Right atrium auricular region (tissue), 2 donors: ENCODE measurements at regions not wholly inside any gene's neighbourhood (a gene's known extent, or its start where the extent isn't known, plus 50 kb on each side); places are given as distances from the start of the nearest gene placed in this dataset.

Experiments used
- DNase-seq: peaks from one replicate; pipeline ENCODE4 v3.0.0-alpha.2; 2019; ENCODE audit warnings: low spot score
- H3K27ac ChIP-seq, 2 donors: fragments of 200-600 bp; sonication (generic); 1 replicate in 1 of 2; 2 replicates in 1 of 2; pipeline ENCODE4 v1.5.1; 2016 to 2019
- H3K27me3 ChIP-seq, 2 donors: fragments of 200-600 bp; sonication (generic); one replicate each; pipeline versions ENCODE4 v1.5.1 to v1.6.0; 2017 to 2019
- H3K36me3 ChIP-seq: fragments of 200-600 bp; sonication (generic); one replicate; pipeline ENCODE4 v1.5.1; 2016
- H3K4me1 ChIP-seq, 2 donors: fragments of 200-600 bp; sonication (generic); one replicate each; pipeline versions ENCODE4 v1.5.1 to v1.6.0; 2017 to 2019
- H3K4me3 ChIP-seq, 2 donors: fragments of 200-600 bp; sonication (generic); 1 replicate in 1 of 2; 2 replicates in 1 of 2; pipeline ENCODE4 v1.5.1; 2017 to 2019; ENCODE audit warnings: mild to moderate bottlenecking in 1 of 2, moderate library complexity in 1 of 2
- H3K9me3 ChIP-seq, 2 donors: fragments of 200-600 bp; sonication (generic); one replicate each; pipeline ENCODE4 v1.5.1; 2019
- CTCF ChIP-seq, 2 donors: fragments of 200-600 bp; sonication (generic); IDR thresholded peaks; one replicate each; pipeline ENCODE4 v1.5.1; 2019; ENCODE audit warnings: antibody characterized with exemption in 2 of 2

GRCh38 chrX:42602566-42602965, 175.4 kb downstream of the PPP1R2C start:
- Histone ChIP-seq H3K27me3 (no peaks in the 10 kb centered on the region), H3K36me3 (no peaks in the 10 kb centered on the region), H3K4me1 (no peaks in the 10 kb centered on the region), H3K9me3 (no peaks in the 10 kb centered on the region), H3K27ac (no peak overlapping the region), H3K4me3 (no peak overlapping the region)
- no peak for DNase-seq
- TF ChIP-seq CTCF (IDR thresholded peaks at IDR 0.05) = no peak

- no peak for TF ChIP-seq CTCF (IDR thresholded peaks at IDR 0.05)
- Histone ChIP-seq H3K27me3 (no peaks in the 10 kb centered on the region), H3K9me3 (no peaks in the 10 kb centered on the region), H3K36me3 (no peaks in the 10 kb centered on the region), H3K4me1 (no peaks in the 10 kb centered on the region), H3K4me3 (no peak overlapping the region), H3K27ac (no peak overlapping the region)
- no peak for DNase-seq
These were observed 175.8 kb downstream of the PPP1R2C start for GRCh38 chrX:42602136-42602535.

GRCh38 chrX:42597481-42597880, 180.5 kb downstream of the PPP1R2C start:
- Histone ChIP-seq H3K9me3 (no peaks in the 10 kb centered on the region), H3K27me3 (no peaks in the 10 kb centered on the region), H3K4me1 (no peaks in the 10 kb centered on the region), H3K27ac (no peak overlapping the region), H3K36me3 (no peaks in the 10 kb centered on the region), H3K4me3 (no peak overlapping the region)
- no peak for DNase-seq
- no peak for TF ChIP-seq CTCF (IDR thresholded peaks at IDR 0.05)

GRCh38 chrX:42585842-42586621, 191.9 kb downstream of the PPP1R2C start:
- TF ChIP-seq CTCF (IDR thresholded peaks at IDR 0.05) = no peak
- Histone ChIP-seq H3K27me3 (no peaks in the 10 kb centered on the region), H3K4me3 (no peak overlapping the region), H3K4me1 (no peaks in the 10 kb centered on the region), H3K36me3 (no peaks in the 10 kb centered on the region), H3K9me3 (no peaks in the 10 kb centered on the region), H3K27ac (no peak overlapping the region)
- no peak for DNase-seq

- H3K27me3 ChIP-seq = no peaks in the 10 kb centered on the region
- TF ChIP-seq CTCF (IDR thresholded peaks at IDR 0.05) = no peak
- no peaks in the 10 kb centered on the region for H3K36me3 ChIP-seq
- no peak overlapping the region for H3K4me3 ChIP-seq
- no peak for DNase-seq
- no peaks in the 10 kb centered on the region for H3K9me3 ChIP-seq
- H3K27ac ChIP-seq = no peak overlapping the region
- H3K4me1 ChIP-seq = no peaks in the 10 kb centered on the region
These were observed 200.0 kb downstream of the PPP1R2C start for GRCh38 chrX:42577936-42578470.

- H3K4me3 ChIP-seq = no peak overlapping the region
- no peaks in the 10 kb centered on the region for H3K27me3 ChIP-seq
- no peak for DNase-seq
- H3K27ac ChIP-seq = no peak overlapping the region
- H3K9me3 ChIP-seq = no peaks in the 10 kb centered on the region
- no peaks in the 10 kb centered on the region for H3K4me1 ChIP-seq
- no peaks in the 10 kb centered on the region for H3K36me3 ChIP-seq
- no peak for TF ChIP-seq CTCF (IDR thresholded peaks at IDR 0.05)
These were observed 210.7 kb downstream of the PPP1R2C start for GRCh38 chrX:42567268-42567667.
